ENCODE measurements at regions not wholly inside any gene's neighbourhood (a gene's known extent, or its start where the extent isn't known, plus 50 kb on each side); places are given as distances from the start of the nearest gene placed in this dataset.

GRCh38 chr7:155928583-155928982 is 116.3 kb upstream of the SHH start:
- no peak overlapping the region for H3K4me3 ChIP-seq (ENCODE audit: insufficient read depth, low read length, poor library complexity, severe bottlenecking)
- H3K4me2 ChIP-seq (ENCODE audit: low read depth, low read length, poor library complexity, severe bottlenecking): no peak overlapping the region
- H3K36me3 ChIP-seq (ENCODE audit: low read length): no peaks in the 10 kb centered on the region
- H3F3A ChIP-seq (ENCODE audit: insufficient read depth): no peaks in the 10 kb centered on the region
- H3K9me2 ChIP-seq (replicated peaks; ENCODE audit: insufficient read depth, low read length): no peaks in the 10 kb centered on the region
- H3K27me3 ChIP-seq (ENCODE audit: low read length): no peaks in the 10 kb centered on the region
- no peak for TF ChIP-seq EZH2phosphoT487 (conservative IDR thresholded peaks at IDR 0.05; ENCODE audit: low read length)
- TF ChIP-seq, protein P1, sequence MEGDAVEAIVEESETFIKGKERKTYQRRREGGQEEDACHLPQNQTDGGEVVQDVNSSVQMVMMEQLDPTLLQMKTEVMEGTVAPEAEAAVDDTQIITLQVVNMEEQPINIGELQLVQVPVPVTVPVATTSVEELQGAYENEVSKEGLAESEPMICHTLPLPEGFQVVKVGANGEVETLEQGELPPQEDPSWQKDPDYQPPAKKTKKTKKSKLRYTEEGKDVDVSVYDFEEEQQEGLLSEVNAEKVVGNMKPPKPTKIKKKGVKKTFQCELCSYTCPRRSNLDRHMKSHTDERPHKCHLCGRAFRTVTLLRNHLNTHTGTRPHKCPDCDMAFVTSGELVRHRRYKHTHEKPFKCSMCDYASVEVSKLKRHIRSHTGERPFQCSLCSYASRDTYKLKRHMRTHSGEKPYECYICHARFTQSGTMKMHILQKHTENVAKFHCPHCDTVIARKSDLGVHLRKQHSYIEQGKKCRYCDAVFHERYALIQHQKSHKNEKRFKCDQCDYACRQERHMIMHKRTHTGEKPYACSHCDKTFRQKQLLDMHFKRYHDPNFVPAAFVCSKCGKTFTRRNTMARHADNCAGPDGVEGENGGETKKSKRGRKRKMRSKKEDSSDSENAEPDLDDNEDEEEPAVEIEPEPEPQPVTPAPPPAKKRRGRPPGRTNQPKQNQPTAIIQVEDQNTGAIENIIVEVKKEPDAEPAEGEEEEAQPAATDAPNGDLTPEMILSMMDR (IDR thresholded peaks at IDR 0.05; ENCODE audit: insufficient read depth, low read length, poor library complexity, severe bottlenecking): no peak
- H4K20me1 ChIP-seq (ENCODE audit: low read depth, low read length): no peaks in the 10 kb centered on the region
- no peaks in the 10 kb centered on the region for H3K9me3 ChIP-seq (ENCODE audit: insufficient read depth, low read length)
- H3K27ac ChIP-seq (ENCODE audit: low read depth, low read length): no peak overlapping the region
- H3K79me2 ChIP-seq (ENCODE audit: insufficient read depth, low read length): no peaks in the 10 kb centered on the region
- H2AFZ ChIP-seq (ENCODE audit: low read depth, low read length, severe bottlenecking): no peak overlapping the region
- no peak overlapping the region for H3K9ac ChIP-seq (ENCODE audit: low read length)

- Histone ChIP-seq H3K9ac (ENCODE audit: low read length) (no peak overlapping the region), H3K4me2 (ENCODE audit: low read depth, low read length, poor library complexity, severe bottlenecking) (no peak overlapping the region), H2AFZ (ENCODE audit: low read depth, low read length, severe bottlenecking) (no peak overlapping the region), H3K79me2 (ENCODE audit: insufficient read depth, low read length) (no peaks in the 10 kb centered on the region), H3F3A (ENCODE audit: insufficient read depth) (no peaks in the 10 kb centered on the region), H3K27ac (ENCODE audit: low read depth, low read length) (no peak overlapping the region), H3K27me3 (ENCODE audit: low read length) (no peaks in the 10 kb centered on the region), H3K9me3 (ENCODE audit: insufficient read depth, low read length) (no peaks in the 10 kb centered on the region), H3K36me3 (ENCODE audit: low read length) (no peaks in the 10 kb centered on the region), H3K4me3 (ENCODE audit: insufficient read depth, low read length, poor library complexity, severe bottlenecking) (no peak overlapping the region), H3K9me2 (replicated peaks; ENCODE audit: insufficient read depth, low read length) (no peaks in the 10 kb centered on the region), H4K20me1 (ENCODE audit: low read depth, low read length) (no peaks in the 10 kb centered on the region)
- no peak for TF ChIP-seq EZH2phosphoT487 (conservative IDR thresholded peaks at IDR 0.05; ENCODE audit: low read length)
- TF ChIP-seq, protein P1 (IDR thresholded peaks at IDR 0.05; ENCODE audit: insufficient read depth, low read length, poor library complexity, severe bottlenecking): no peak
Measured at GRCh38 chr7:155927905-155928304, 115.6 kb upstream of the SHH start.

- Histone ChIP-seq H3F3A (ENCODE audit: insufficient read depth) (no peaks in the 10 kb centered on the region), H3K9me2 (replicated peaks; ENCODE audit: insufficient read depth, low read length) (no peaks in the 10 kb centered on the region), H3K4me3 (ENCODE audit: insufficient read depth, low read length, poor library complexity, severe bottlenecking) (no peak overlapping the region), H4K20me1 (ENCODE audit: low read depth, low read length) (no peaks in the 10 kb centered on the region), H3K27me3 (ENCODE audit: low read length) (no peaks in the 10 kb centered on the region), H3K36me3 (ENCODE audit: low read length) (no peaks in the 10 kb centered on the region), H3K9ac (ENCODE audit: low read length) (no peak overlapping the region), H2AFZ (ENCODE audit: low read depth, low read length, severe bottlenecking) (no peak overlapping the region), H3K79me2 (ENCODE audit: insufficient read depth, low read length) (no peaks in the 10 kb centered on the region), H3K4me2 (ENCODE audit: low read depth, low read length, poor library complexity, severe bottlenecking) (no peak overlapping the region), H3K27ac (ENCODE audit: low read depth, low read length) (no peak overlapping the region), H3K9me3 (ENCODE audit: insufficient read depth, low read length) (no peaks in the 10 kb centered on the region)
- no peak for TF ChIP-seq EZH2phosphoT487 (conservative IDR thresholded peaks at IDR 0.05; ENCODE audit: low read length)
- TF ChIP-seq, protein P1 (IDR thresholded peaks at IDR 0.05; ENCODE audit: insufficient read depth, low read length, poor library complexity, severe bottlenecking): no peak
Measured at GRCh38 chr7:155925682-155926081, 113.4 kb upstream of the SHH start.
